Chondrocyte (in vitro differentiated cells): ENCODE measurements at regions not wholly inside any gene's neighbourhood (a gene's known extent, or its start where the extent isn't known, plus 50 kb on each side); places are given as distances from the start of the nearest gene placed in this dataset.
"Not testable (repeated sequence)": the region's sequence is repeated elsewhere in the genome, so short reads cannot be mapped to it uniquely, and the experiment has no call there.

Experiments used
- DNase-seq: peaks from one replicate; pipeline ENCODE4 v3.0.0; 2021; ENCODE audit warnings: mixed read lengths, low spot score
- H3K27ac Mint-ChIP-seq: one replicate; pipeline ENCODE4 v1.8.0; 2021; ENCODE audit warnings: mild to moderate bottlenecking, moderate library complexity, mixed read lengths; ENCODE audit not compliant: unreplicated experiment
- H3K27me3 Mint-ChIP-seq: 2 replicates; pipeline ENCODE4 v1.8.0; 2021; ENCODE audit warnings: low read depth, mixed read lengths
- H3K36me3 Mint-ChIP-seq: 2 replicates; pipeline ENCODE4 v1.8.0; 2021; ENCODE audit warnings: low read depth, mixed read lengths
- H3K4me1 Mint-ChIP-seq: 2 replicates; pipeline ENCODE4 v1.8.0; 2021; ENCODE audit warnings: low read depth, mild to moderate bottlenecking, mixed read lengths
- H3K4me3 Mint-ChIP-seq: one replicate; pipeline ENCODE4 v1.8.0; 2021; ENCODE audit warnings: mild to moderate bottlenecking, moderate library complexity, mixed read lengths; ENCODE audit not compliant: unreplicated experiment
- H3K9me3 Mint-ChIP-seq: 2 replicates; pipeline ENCODE4 v1.8.0; 2021; ENCODE audit warnings: low read depth, mixed read lengths
- CTCF ChIP-seq: fragments of 200-600 bp; sonication (generic); IDR thresholded peaks from 2 replicates; pipeline ENCODE4 v1.5.0; 2021; ENCODE audit warnings: antibody characterized with exemption, mild to moderate bottlenecking, moderate library complexity

- DNase-seq, result no peak
- TF ChIP-seq CTCF, result no peak
- H3K36me3 Mint-ChIP-seq, result no peaks in the 10 kb centered on the region
- H3K27ac Mint-ChIP-seq, result no peak overlapping the region
- no peak overlapping the region for H3K4me3 Mint-ChIP-seq
- peaks cover 8% of the 10 kb centered on the region for H3K4me1 Mint-ChIP-seq
- H3K9me3 Mint-ChIP-seq, result no peaks in the 10 kb centered on the region
- H3K27me3 Mint-ChIP-seq, result no peaks in the 10 kb centered on the region
These were observed 71.1 kb downstream of the ARL6IP4 start for GRCh38 chr12:123051556-123051955.

- no peak overlapping the region for H3K27ac Mint-ChIP-seq
- TF ChIP-seq CTCF, result no peak
- peak; percentile 4 for DNase-seq
- no peaks in the 10 kb centered on the region for H3K36me3 Mint-ChIP-seq
- no peak overlapping the region for H3K4me3 Mint-ChIP-seq
- H3K9me3 Mint-ChIP-seq, result no peaks in the 10 kb centered on the region
- peaks cover 8% of the 10 kb centered on the region for H3K4me1 Mint-ChIP-seq
- no peaks in the 10 kb centered on the region for H3K27me3 Mint-ChIP-seq
These were observed 70.4 kb downstream of the ARL6IP4 start for GRCh38 chr12:123050913-123051312.

GRCh38 chr12:123050331-123050831 lies 69.9 kb downstream of the ARL6IP4 start:
- H3K27me3 Mint-ChIP-seq, result no peaks in the 10 kb centered on the region
- H3K4me3 Mint-ChIP-seq, result no peak overlapping the region
- H3K9me3 Mint-ChIP-seq, result no peaks in the 10 kb centered on the region
- H3K4me1 Mint-ChIP-seq, result peaks cover 8% of the 10 kb centered on the region
- no peak overlapping the region for H3K27ac Mint-ChIP-seq
- TF ChIP-seq CTCF, result no peak
- DNase-seq, result peak; percentile 42
- no peaks in the 10 kb centered on the region for H3K36me3 Mint-ChIP-seq

- no peaks in the 10 kb centered on the region for H3K27me3 Mint-ChIP-seq
- H3K36me3 Mint-ChIP-seq, result no peaks in the 10 kb centered on the region
- H3K4me3 Mint-ChIP-seq, result no peak overlapping the region
- H3K9me3 Mint-ChIP-seq, result no peaks in the 10 kb centered on the region
- H3K4me1 Mint-ChIP-seq, result peaks cover 10% of the 10 kb centered on the region
- no peak for TF ChIP-seq CTCF
- no peak overlapping the region for H3K27ac Mint-ChIP-seq
- DNase-seq, result peak; percentile 30
These were observed 69.1 kb downstream of the ARL6IP4 start for GRCh38 chr12:123049398-123050240.

GRCh38 chr12:123047892-123048291 lies 67.4 kb downstream of the ARL6IP4 start:
- peaks cover 19% of the 10 kb centered on the region for H3K4me1 Mint-ChIP-seq
- H3K9me3 Mint-ChIP-seq, result not testable (repeated sequence)

GRCh38 chr12:123047289-123047688 lies 66.8 kb downstream of the ARL6IP4 start:
- H3K9me3 Mint-ChIP-seq, result no peaks in the 10 kb centered on the region
- TF ChIP-seq CTCF, result no peak
- H3K27ac Mint-ChIP-seq, result no peak overlapping the region

More at GRCh38 chr12:123047892-123048291, 67.4 kb downstream of the ARL6IP4 start:
- not testable (repeated sequence) for H3K36me3 Mint-ChIP-seq, H3K27ac Mint-ChIP-seq, H3K27me3 Mint-ChIP-seq, H3K4me3 Mint-ChIP-seq
- peak; percentile 0 for DNase-seq

More at GRCh38 chr12:123047289-123047688, 66.8 kb downstream of the ARL6IP4 start:
- DNase-seq, result no peak
- H3K36me3 Mint-ChIP-seq, result no peaks in the 10 kb centered on the region
- H3K4me1 Mint-ChIP-seq, result peaks cover 19% of the 10 kb centered on the region
- no peaks in the 10 kb centered on the region for H3K27me3 Mint-ChIP-seq
- no peak overlapping the region for H3K4me3 Mint-ChIP-seq
